Stimulated activated CD8-positive, alpha-beta memory T cell treated with anti-CD3 and anti-CD28 coated beads, Interleukin-12 subunit alpha, Interleukin-12 subunit beta, amount 100 ng/mL, for 4 hours (primary cell): ENCODE measurements at regions not wholly inside any gene's neighbourhood (a gene's known extent, or its start where the extent isn't known, plus 50 kb on each side); places are given as distances from the start of the nearest gene placed in this dataset.

ENCODE experiments used
- DNase-seq: peaks from one replicate; pipeline ENCODE4 v3.0.0-alpha.2; 2020; ENCODE audit warnings: low read depth

GRCh38 chr6:165229216-165229615 is 80.2 kb downstream of the C6orf118 start:
- no peak for DNase-seq

DNA sequence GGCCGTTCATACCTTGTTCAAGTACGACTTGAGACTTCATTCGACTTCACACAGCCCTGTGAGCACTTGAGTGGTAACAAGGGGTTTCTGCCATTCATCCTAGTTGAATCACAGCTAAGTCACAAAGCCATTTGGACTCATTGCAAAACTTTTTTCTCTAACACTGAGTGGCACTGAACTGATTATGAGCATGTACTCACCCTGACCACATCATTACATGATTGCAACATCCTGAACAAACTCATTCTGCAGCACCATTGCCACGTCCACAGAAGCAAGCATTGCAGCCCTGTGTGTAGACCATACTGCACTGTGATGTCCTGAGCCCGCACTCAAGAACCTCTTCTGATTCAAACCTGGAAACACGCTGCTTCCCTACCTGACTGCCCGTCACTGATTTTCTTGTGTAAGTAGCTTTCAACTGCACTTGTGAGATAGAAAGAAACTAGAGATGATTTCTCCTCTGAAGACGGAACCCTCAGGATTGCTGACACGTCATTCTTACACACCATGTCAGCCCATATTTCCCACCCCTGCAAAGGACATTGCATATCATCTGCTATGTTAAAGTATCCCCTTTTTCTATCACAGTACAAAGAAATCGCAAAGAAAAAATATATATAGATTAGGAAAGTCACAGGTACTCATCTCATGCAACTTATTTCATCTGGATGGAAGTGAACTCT is 81.6 kb downstream of the C6orf118 start:
- DNase-seq = no peak

DNA sequence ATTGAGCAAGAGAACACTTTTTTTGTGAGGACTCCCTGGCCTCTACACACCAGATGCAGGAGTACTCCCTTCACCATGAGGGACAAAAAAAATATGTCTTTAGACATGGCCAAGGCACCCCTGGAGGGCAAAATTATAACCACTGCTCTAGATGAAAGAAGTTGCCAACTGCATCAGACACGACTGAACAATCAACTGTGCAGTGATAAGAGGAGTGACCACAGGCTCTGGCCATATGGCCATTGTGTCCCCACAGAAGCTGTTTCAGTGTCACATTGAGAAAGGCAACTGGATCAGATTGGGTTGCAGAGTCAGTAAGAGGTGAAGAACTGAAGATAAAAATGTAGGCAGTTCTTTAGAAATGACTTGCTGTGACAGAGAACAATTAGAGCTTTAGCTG is 85.7 kb downstream of the C6orf118 start:
- DNase-seq = no peak

GRCh38 chr6:165223101-165223500 is 86.3 kb downstream of the C6orf118 start:
- DNase-seq = no peak

DNA sequence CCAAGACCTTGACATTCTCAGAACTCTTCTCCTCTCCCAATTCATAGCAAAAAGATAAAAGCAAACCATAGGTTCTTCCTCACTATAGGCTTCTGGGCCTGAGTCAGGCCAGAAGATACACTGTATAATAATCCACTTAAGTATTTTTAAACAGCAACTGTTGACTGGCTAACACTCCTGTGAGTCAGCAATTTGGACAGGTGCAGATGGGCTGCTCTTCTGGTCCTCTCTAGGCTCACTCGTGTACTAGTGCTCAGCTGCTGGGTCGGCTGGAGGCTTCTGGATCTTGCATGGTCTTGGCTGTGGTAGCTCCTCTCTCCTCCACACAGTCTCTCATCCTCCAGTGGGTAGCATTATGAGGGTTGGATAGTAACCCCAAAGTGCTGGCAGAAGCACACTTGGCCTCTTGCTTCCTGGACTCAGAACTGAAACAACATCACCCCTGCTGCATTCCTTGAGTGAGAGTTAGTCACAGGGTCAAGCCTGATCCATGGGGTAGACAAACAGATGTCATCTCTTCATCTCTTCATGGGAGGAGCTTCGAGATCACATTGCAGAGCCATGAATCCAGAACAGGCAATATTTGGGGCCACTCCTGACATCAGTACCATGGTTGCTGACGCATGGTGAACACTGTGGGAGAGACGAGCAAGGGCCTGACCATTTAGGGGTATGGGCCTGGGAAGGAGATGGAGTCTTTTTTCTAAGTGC is 86.9 kb downstream of the C6orf118 start:
- DNase-seq = no peak

DNA sequence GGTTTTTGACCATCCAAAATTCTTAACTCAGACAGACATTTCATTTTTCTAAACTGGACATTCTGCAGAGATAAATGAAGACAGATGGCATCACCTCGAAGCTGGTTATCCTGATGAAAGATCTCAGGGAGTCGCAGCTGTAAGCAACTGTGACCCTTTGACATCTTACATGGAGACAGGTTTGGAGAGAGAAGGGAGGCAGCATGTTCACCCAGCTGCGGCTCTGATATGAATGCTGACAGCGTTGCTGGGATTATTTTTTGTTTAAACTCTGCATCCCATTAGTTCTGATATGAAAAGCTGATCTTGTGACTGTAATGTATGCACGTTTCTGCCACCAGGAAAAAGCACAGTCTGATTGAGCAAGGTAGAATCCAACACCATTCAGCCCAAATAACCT is 89.4 kb downstream of the C6orf118 start:
- DNase-seq = no peak

- DNase-seq = no peak
Measured at GRCh38 chr6:165219629-165220028, 89.8 kb downstream of the C6orf118 start.

GRCh38 chr6:165218829-165219228 is 90.6 kb downstream of the C6orf118 start:
- DNase-seq = no peak

GRCh38 chr6:165206798-165207197 is 102.6 kb downstream of the C6orf118 start:
- no peak for DNase-seq

DNA sequence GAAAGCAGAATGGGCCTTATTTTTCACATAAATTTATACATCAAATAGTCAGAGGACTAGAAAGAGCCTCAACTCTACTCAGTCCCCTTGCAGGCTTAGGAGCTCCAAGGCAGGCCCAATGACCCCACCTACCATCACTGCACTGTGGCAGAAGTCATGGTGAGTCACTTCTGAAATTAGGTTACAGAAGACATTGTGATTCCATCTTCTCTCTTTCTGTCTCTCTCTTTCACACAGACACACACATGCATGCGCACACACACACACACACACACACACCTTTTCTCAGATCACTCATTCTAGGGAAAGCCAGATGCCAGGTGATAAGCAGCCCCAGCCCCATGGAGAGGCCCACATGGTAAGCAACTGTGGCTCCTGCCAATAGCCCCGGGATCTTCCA is 103.8 kb downstream of the C6orf118 start:
- no peak for DNase-seq

GRCh38 chr6:165204807-165205545 is 104.4 kb downstream of the C6orf118 start:
- DNase-seq = no peak

GRCh38 chr6:165200178-165200577 is 109.2 kb downstream of the C6orf118 start:
- no peak for DNase-seq

- no peak for DNase-seq
Measured at GRCh38 chr6:165191461-165191860, 117.9 kb downstream of the C6orf118 start.

DNA sequence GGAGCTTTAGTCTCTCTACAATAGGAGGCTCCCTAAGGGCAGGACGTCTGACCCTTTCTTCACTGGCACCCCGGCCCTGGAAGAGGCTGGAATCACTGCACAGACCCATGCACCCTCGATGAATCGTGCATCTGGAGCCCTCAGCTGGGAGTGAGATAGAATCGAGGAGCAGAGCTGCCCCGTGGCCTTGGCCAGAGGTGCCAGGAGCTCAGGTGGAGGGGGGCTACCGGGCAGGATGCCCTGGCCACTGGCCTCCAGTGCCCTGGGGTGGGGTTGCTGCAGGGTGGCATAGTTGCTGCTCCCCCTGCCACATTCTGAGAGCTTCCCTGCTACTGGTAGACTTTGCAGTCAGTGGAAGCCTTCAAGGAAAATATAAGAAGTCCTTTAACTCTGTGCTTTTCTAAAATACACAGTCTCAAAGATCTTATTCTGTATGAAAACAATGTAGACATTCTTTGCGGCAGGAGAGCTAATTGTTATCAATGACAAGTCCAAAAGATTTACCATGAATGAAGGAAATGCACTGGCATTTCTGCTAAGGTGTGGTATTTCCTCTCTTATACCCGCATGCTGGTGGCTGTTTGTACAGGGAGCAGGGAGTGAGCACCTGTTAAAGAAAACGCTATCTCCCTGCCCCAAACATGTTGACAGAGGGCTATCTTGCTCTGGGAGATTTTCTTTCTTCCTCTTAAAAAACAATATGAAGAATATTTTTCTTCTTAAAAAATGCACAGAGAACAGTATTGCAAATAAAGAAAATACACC is 122.8 kb downstream of the C6orf118 start:
- no peak for DNase-seq

DNA sequence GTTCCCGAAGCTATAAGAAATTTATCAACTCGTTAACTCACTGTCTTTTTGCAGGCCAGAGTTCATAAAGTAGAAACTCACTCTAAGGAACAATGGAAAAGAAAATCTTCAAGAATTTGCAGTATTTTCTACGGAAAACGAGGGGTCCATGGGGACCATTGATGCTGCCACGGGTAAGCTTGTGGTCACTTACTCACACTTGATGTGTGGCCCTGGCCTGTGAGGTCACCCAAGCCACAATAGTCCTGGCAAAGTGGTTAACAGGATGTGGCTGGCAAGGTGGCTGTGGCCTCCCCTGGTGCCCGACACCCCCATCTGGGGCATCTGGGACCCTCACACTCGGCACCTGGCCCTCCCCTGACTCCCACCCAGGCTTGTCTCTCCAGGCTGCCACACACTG is 123.4 kb downstream of the C6orf118 start:
- DNase-seq = no peak

GRCh38 chr6:165184192-165184979 is 125.0 kb downstream of the C6orf118 start:
- DNase-seq = no peak

DNA sequence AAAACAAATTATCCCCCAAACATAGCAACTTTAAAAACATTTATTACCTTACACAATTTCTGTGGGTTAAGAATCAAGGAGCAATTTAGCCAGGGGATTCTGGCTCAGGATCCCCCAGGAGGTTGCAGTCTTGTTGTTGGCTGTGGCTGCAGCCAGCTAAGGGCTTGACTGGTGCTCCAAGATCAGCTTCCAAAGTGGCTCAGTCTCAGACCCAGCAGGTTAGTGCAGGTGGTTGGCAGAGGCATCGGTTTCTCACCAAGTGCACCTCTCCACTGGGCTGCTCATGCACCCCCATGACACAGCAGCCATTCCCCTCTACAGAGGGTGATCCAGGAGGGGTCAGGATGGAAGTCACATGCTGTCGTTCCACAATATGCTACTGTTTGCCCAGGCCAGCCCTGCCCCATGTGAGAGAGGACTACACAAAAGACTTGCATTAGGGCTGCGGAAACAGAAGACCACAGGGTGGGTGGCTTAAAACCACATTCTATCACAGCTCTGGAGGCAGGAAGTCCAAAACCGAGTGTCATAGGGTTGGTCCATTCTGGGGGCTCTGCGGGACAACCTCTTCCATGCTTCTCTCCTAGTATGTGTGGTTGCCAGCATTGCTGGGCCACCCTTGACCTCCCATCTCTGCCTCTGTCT is 125.8 kb downstream of the C6orf118 start:
- no peak for DNase-seq

GRCh38 chr6:165183071-165183470 is 126.3 kb downstream of the C6orf118 start:
- DNase-seq = no peak

- no peak for DNase-seq
Measured at GRCh38 chr6:165181951-165182414, 127.4 kb downstream of the C6orf118 start.

GRCh38 chr6:165178056-165178455 is 131.3 kb downstream of the C6orf118 start:
- no peak for DNase-seq

DNA sequence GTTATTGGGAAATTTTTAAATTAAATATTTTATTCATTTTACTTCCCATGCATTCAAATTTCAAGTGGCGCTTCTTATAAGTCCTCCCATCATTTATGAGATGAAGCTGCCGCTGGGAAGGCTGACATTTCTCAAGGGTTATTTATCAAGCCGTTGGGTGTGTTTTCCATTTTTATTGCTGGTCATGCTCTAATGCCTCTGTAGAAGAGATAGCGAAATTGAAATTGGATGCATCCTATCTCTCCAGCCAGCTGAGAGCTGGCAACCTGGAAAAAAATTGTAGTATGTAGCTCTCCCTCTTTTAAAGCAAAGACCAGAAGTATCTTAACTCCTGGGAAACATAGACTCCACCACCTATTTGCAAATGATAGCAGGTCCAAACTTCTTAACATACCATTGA is 135.9 kb downstream of the C6orf118 start:
- no peak for DNase-seq
